ENCODE measurements at regions not wholly inside any gene's neighbourhood (a gene's known extent, or its start where the extent isn't known, plus 50 kb on each side); places are given as distances from the start of the nearest gene placed in this dataset.

- no peak overlapping the region for H3K4me3 Mint-ChIP-seq
- H3K9me3 Mint-ChIP-seq = no peaks in the 10 kb centered on the region
- no peaks in the 10 kb centered on the region for H3K36me3 Mint-ChIP-seq (ENCODE audit: insufficient read depth)
- H3K27me3 Mint-ChIP-seq (ENCODE audit: low read depth) = peaks cover 2% of the 10 kb centered on the region
- DNase-seq = no peak
- no peak for ATAC-seq
- H3K4me1 Mint-ChIP-seq (ENCODE audit: low read depth) = no peaks in the 10 kb centered on the region
These were observed 94.1 kb downstream of the PLK2 start for GRCh38 chr5:58365791-58366190.

GRCh38 chr5:58363461-58364249, 96.2 kb downstream of the PLK2 start:
- DNase-seq (no peak), ATAC-seq (no peak)
- Mint-ChIP-seq H3K4me1 (ENCODE audit: low read depth) (no peaks in the 10 kb centered on the region), H3K9me3 (no peaks in the 10 kb centered on the region), H3K27me3 (ENCODE audit: low read depth) (peaks cover 2% of the 10 kb centered on the region), H3K4me3 (no peak overlapping the region), H3K36me3 (ENCODE audit: insufficient read depth) (no peaks in the 10 kb centered on the region)

GRCh38 chr5:58362135-58362534, 97.8 kb downstream of the PLK2 start:
- no peaks in the 10 kb centered on the region for H3K4me1 Mint-ChIP-seq (ENCODE audit: low read depth)
- no peaks in the 10 kb centered on the region for H3K36me3 Mint-ChIP-seq (ENCODE audit: insufficient read depth)
- H3K4me3 Mint-ChIP-seq = no peak overlapping the region
- DNase-seq (no peak), ATAC-seq (no peak)
- H3K27me3 Mint-ChIP-seq (ENCODE audit: low read depth) = peaks cover 2% of the 10 kb centered on the region
- no peaks in the 10 kb centered on the region for H3K9me3 Mint-ChIP-seq

GRCh38 chr5:58360794-58361193, 99.1 kb downstream of the PLK2 start:
- Mint-ChIP-seq H3K36me3 (ENCODE audit: insufficient read depth) (no peaks in the 10 kb centered on the region), H3K9me3 (no peaks in the 10 kb centered on the region), H3K4me1 (ENCODE audit: low read depth) (no peaks in the 10 kb centered on the region), H3K27me3 (ENCODE audit: low read depth) (no peaks in the 10 kb centered on the region), H3K4me3 (no peak overlapping the region)
- ATAC-seq = no peak
- DNase-seq = no peak

GRCh38 chr5:58359981-58360380, 99.9 kb downstream of the PLK2 start:
- H3K4me1 Mint-ChIP-seq (ENCODE audit: low read depth) = no peaks in the 10 kb centered on the region
- H3K36me3 Mint-ChIP-seq (ENCODE audit: insufficient read depth) = no peaks in the 10 kb centered on the region
- H3K27me3 Mint-ChIP-seq (ENCODE audit: low read depth) = no peaks in the 10 kb centered on the region
- H3K9me3 Mint-ChIP-seq = no peaks in the 10 kb centered on the region
- ATAC-seq (no peak), DNase-seq (no peak)
- no peak overlapping the region for H3K4me3 Mint-ChIP-seq

- no peak for DNase-seq
- no peak for ATAC-seq
- Mint-ChIP-seq H3K36me3 (ENCODE audit: insufficient read depth) (no peaks in the 10 kb centered on the region), H3K27me3 (ENCODE audit: low read depth) (no peaks in the 10 kb centered on the region), H3K4me3 (no peak overlapping the region), H3K9me3 (no peaks in the 10 kb centered on the region), H3K4me1 (ENCODE audit: low read depth) (no peaks in the 10 kb centered on the region)
These were observed 101.2 kb downstream of the PLK2 start for GRCh38 chr5:58358501-58359178.

- DNase-seq = no peak
- H3K4me3 Mint-ChIP-seq = no peak overlapping the region
- no peaks in the 10 kb centered on the region for H3K4me1 Mint-ChIP-seq (ENCODE audit: low read depth)
- H3K9me3 Mint-ChIP-seq = no peaks in the 10 kb centered on the region
- no peaks in the 10 kb centered on the region for H3K27me3 Mint-ChIP-seq (ENCODE audit: low read depth)
- ATAC-seq = no peak
- no peaks in the 10 kb centered on the region for H3K36me3 Mint-ChIP-seq (ENCODE audit: insufficient read depth)
These were observed 101.9 kb downstream of the PLK2 start for GRCh38 chr5:58357799-58358500.

GRCh38 chr5:58357121-58357520, 102.8 kb downstream of the PLK2 start:
- H3K27me3 Mint-ChIP-seq (ENCODE audit: low read depth) = no peaks in the 10 kb centered on the region
- ATAC-seq (no peak), DNase-seq (no peak)
- H3K9me3 Mint-ChIP-seq = no peaks in the 10 kb centered on the region
- H3K4me3 Mint-ChIP-seq = no peak overlapping the region
- H3K4me1 Mint-ChIP-seq (ENCODE audit: low read depth) = no peaks in the 10 kb centered on the region
- H3K36me3 Mint-ChIP-seq (ENCODE audit: insufficient read depth) = no peaks in the 10 kb centered on the region

GRCh38 chr5:58356662-58357061, 103.2 kb downstream of the PLK2 start:
- H3K4me3 Mint-ChIP-seq = no peak overlapping the region
- H3K36me3 Mint-ChIP-seq (ENCODE audit: insufficient read depth) = no peaks in the 10 kb centered on the region
- no peaks in the 10 kb centered on the region for H3K27me3 Mint-ChIP-seq (ENCODE audit: low read depth)
- no peaks in the 10 kb centered on the region for H3K9me3 Mint-ChIP-seq
- DNase-seq (no peak), ATAC-seq (no peak)
- no peaks in the 10 kb centered on the region for H3K4me1 Mint-ChIP-seq (ENCODE audit: low read depth)

- Mint-ChIP-seq H3K27me3 (ENCODE audit: low read depth) (no peaks in the 10 kb centered on the region), H3K9me3 (no peaks in the 10 kb centered on the region), H3K4me1 (ENCODE audit: low read depth) (no peaks in the 10 kb centered on the region), H3K36me3 (ENCODE audit: insufficient read depth) (no peaks in the 10 kb centered on the region), H3K4me3 (no peak overlapping the region)
- DNase-seq (no peak), ATAC-seq (no peak)
These were observed 105.1 kb downstream of the PLK2 start for GRCh38 chr5:58354827-58355226.

- no peak for DNase-seq
- Mint-ChIP-seq H3K4me3 (no peak overlapping the region), H3K27me3 (ENCODE audit: low read depth) (no peaks in the 10 kb centered on the region)
These were observed 105.9 kb downstream of the PLK2 start for GRCh38 chr5:58353992-58354391.

GRCh38 chr5:58351190-58351589, 108.7 kb downstream of the PLK2 start:
- no peaks in the 10 kb centered on the region for H3K27me3 Mint-ChIP-seq (ENCODE audit: low read depth)
- H3K4me3 Mint-ChIP-seq = no peak overlapping the region
- ATAC-seq (no peak), DNase-seq (no peak)
- no peaks in the 10 kb centered on the region for H3K36me3 Mint-ChIP-seq (ENCODE audit: insufficient read depth)
- H3K4me1 Mint-ChIP-seq (ENCODE audit: low read depth) = no peaks in the 10 kb centered on the region
- H3K9me3 Mint-ChIP-seq = no peaks in the 10 kb centered on the region

More at GRCh38 chr5:58353992-58354391, 105.9 kb downstream of the PLK2 start:
- no peak for ATAC-seq
- Mint-ChIP-seq H3K9me3 (no peaks in the 10 kb centered on the region), H3K4me1 (ENCODE audit: low read depth) (no peaks in the 10 kb centered on the region), H3K36me3 (ENCODE audit: insufficient read depth) (no peaks in the 10 kb centered on the region)

- Mint-ChIP-seq H3K27me3 (ENCODE audit: low read depth) (no peaks in the 10 kb centered on the region), H3K9me3 (no peaks in the 10 kb centered on the region), H3K36me3 (ENCODE audit: insufficient read depth) (no peaks in the 10 kb centered on the region), H3K4me1 (ENCODE audit: low read depth) (no peaks in the 10 kb centered on the region), H3K4me3 (no peak overlapping the region)
- ATAC-seq (no peak), DNase-seq (no peak)
These were observed 110.7 kb downstream of the PLK2 start for GRCh38 chr5:58348996-58349728.

GRCh38 chr5:58346041-58346440, 113.8 kb downstream of the PLK2 start:
- Mint-ChIP-seq H3K36me3 (ENCODE audit: insufficient read depth) (no peaks in the 10 kb centered on the region), H3K4me1 (ENCODE audit: low read depth) (no peaks in the 10 kb centered on the region), H3K4me3 (no peak overlapping the region), H3K27me3 (ENCODE audit: low read depth) (no peaks in the 10 kb centered on the region), H3K9me3 (no peaks in the 10 kb centered on the region)
- no peak for ATAC-seq
- DNase-seq = no peak
